ENCODE measurements at regions not wholly inside any gene's neighbourhood (a gene's known extent, or its start where the extent isn't known, plus 50 kb on each side); places are given as distances from the start of the nearest gene placed in this dataset.

GRCh38 chr4:20318001-20318908, 66.5 kb downstream of the SLIT2 start:
- no peak for TF ChIP-seq CTCF (IDR thresholded peaks at IDR 0.05)
- no peak for TF ChIP-seq POLR2AphosphoS5 (IDR thresholded peaks at IDR 0.05; ENCODE audit: low read depth, low read length)
- TF ChIP-seq REST (IDR thresholded peaks at IDR 0.05; ENCODE audit: insufficient read depth in 1 of 2, low read depth in 2 of 2, low read length in 1 of 2): no peak
- TF ChIP-seq SIN3A (IDR thresholded peaks at IDR 0.05; ENCODE audit: borderline replicate concordance, insufficient read depth, low read depth, low read length): no peak
